Stimulated activated CD8-positive, alpha-beta memory T cell treated with anti-CD3 and anti-CD28 coated beads, Interleukin-4, amount 100 ng/mL, for 48 hours (primary cell): ENCODE measurements at regions not wholly inside any gene's neighbourhood (a gene's known extent, or its start where the extent isn't known, plus 50 kb on each side); places are given as distances from the start of the nearest gene placed in this dataset.
"Not testable (repeated sequence)": the region's sequence is repeated elsewhere in the genome, so short reads cannot be mapped to it uniquely, and the experiment has no call there.

ENCODE experiments used
- DNase-seq: peaks from one replicate; pipeline ENCODE4 v3.0.0-alpha.2; 2020

GRCh38 chr4:53863736-53864365 is 200.6 kb downstream of the CHIC2 start:
- DNase-seq, result no peak

GRCh38 chr4:53863158-53863557 is 201.2 kb downstream of the CHIC2 start:
- DNase-seq, result no peak

GRCh38 chr4:53861856-53862610 is 202.4 kb downstream of the CHIC2 start:
- no peak for DNase-seq

- DNase-seq, result no peak
Measured at GRCh38 chr4:53859305-53859704, 205.1 kb downstream of the CHIC2 start.

- no peak for DNase-seq
Measured at GRCh38 chr4:53858744-53859143, 205.7 kb downstream of the CHIC2 start.

GRCh38 chr4:53855581-53856250 is 208.7 kb downstream of the CHIC2 start:
- DNase-seq, result no peak

GRCh38 chr4:53854991-53855568 is 209.3 kb downstream of the CHIC2 start:
- no peak for DNase-seq

GRCh38 chr4:53852343-53852742 is 212.1 kb downstream of the CHIC2 start:
- no peak for DNase-seq

GRCh38 chr4:53847965-53848364 is 216.4 kb downstream of the CHIC2 start:
- no peak for DNase-seq

GRCh38 chr4:53844551-53844950 is 219.9 kb downstream of the CHIC2 start:
- no peak for DNase-seq

GRCh38 chr4:53844133-53844532 is 220.3 kb downstream of the CHIC2 start:
- no peak for DNase-seq

- DNase-seq, result no peak
Measured at GRCh38 chr4:53841711-53842110, 222.7 kb downstream of the CHIC2 start.

GRCh38 chr4:53840643-53841042 is 223.8 kb downstream of the CHIC2 start:
- DNase-seq, result no peak

GRCh38 chr4:53833302-53834003 is 231.0 kb downstream of the CHIC2 start:
- DNase-seq, result not testable (repeated sequence)

GRCh38 chr4:53832549-53832948 is 231.9 kb downstream of the CHIC2 start:
- DNase-seq, result no peak

- no peak for DNase-seq
Measured at GRCh38 chr4:53830511-53830910, 233.9 kb downstream of the CHIC2 start.

GRCh38 chr4:53821179-53821851 is 230.0 kb upstream of the LNX1 start:
- DNase-seq, result no peak

- no peak for DNase-seq
Measured at GRCh38 chr4:53818104-53818503, 226.8 kb upstream of the LNX1 start.

- no peak for DNase-seq
Measured at GRCh38 chr4:53816561-53816960, 225.3 kb upstream of the LNX1 start.

GRCh38 chr4:53815281-53815680 is 224.0 kb upstream of the LNX1 start:
- no peak for DNase-seq

- no peak for DNase-seq
Measured at GRCh38 chr4:53813998-53814397, 222.7 kb upstream of the LNX1 start.

- DNase-seq, result no peak
Measured at GRCh38 chr4:53810643-53811042, 219.4 kb upstream of the LNX1 start.

- no peak for DNase-seq
Measured at GRCh38 chr4:53809816-53810215, 218.5 kb upstream of the LNX1 start.
